Gastrocnemius medialis (tissue), 4 donors: ENCODE measurements at regions not wholly inside any gene's neighbourhood (a gene's known extent, or its start where the extent isn't known, plus 50 kb on each side); places are given as distances from the start of the nearest gene placed in this dataset.

Source experiments
- ATAC-seq, 2 donors: fragments of 150-250 bp; one replicate each; pipeline ENCODE4 v1.9.1; 2016
- DNase-seq, 2 donors: peaks; one replicate each; pipeline ENCODE4 v3.0.0-alpha.2; 2019
- H3K27ac ChIP-seq, 4 donors: fragments of 200-600 bp; sonication (generic); 1 replicate in 1 of 4; 2 replicates in 3 of 4; pipeline ENCODE4 v1.5.1; 2016 to 2018; ENCODE audit warnings: mild to moderate bottlenecking in 2 of 4, moderate library complexity in 1 of 4
- H3K27me3 ChIP-seq, 3 donors: fragments of 200-600 bp; sonication (generic) in 2 of 3; 1 replicate in 1 of 3; 2 replicates in 2 of 3; pipeline versions ENCODE4 v1.5.1 to v1.6.0; 2016 to 2019; ENCODE audit warnings: mild to moderate bottlenecking in 1 of 3, moderate library complexity in 1 of 3
- H3K36me3 ChIP-seq, 2 donors: fragments of 200-600 bp; sonication (generic) in 1 of 2; one replicate each; pipeline ENCODE4 v1.5.1; 2017 to 2018
- H3K4me1 ChIP-seq, 2 donors: fragments of 200-600 bp; sonication (generic) in 1 of 2; one replicate each; pipeline ENCODE4 v1.5.1; 2016 to 2017; ENCODE audit warnings: mild to moderate bottlenecking in 2 of 2
- H3K4me3 ChIP-seq, 4 donors: fragments of 200-600 bp; sonication (generic) in 3 of 4; 1 replicate in 1 of 4; 2 replicates in 3 of 4; pipeline ENCODE4 v1.5.1; 2016 to 2019; ENCODE audit warnings: mild to moderate bottlenecking in 2 of 4
- H3K9me3 ChIP-seq, 3 donors: fragments of 200-600 bp; sonication (generic) in 2 of 3; 1 replicate in 1 of 3; 2 replicates in 2 of 3; pipeline ENCODE4 v1.5.1; 2016 to 2019
- CTCF ChIP-seq, 5 experiments: fragments of 450-650 bp in 3 of 5; fragments of 200-600 bp in 2 of 5; sonication (generic) in 2 of 5; IDR thresholded peaks in 4 of 5; conservative IDR thresholded peaks in 1 of 5; 1 replicate in 4 of 5; 2 replicates in 1 of 5; pipeline ENCODE4 v1.5.1; 2016 to 2019; ENCODE audit warnings: antibody characterized with exemption in 5 of 5, mild to moderate bottlenecking in 3 of 5, moderate library complexity in 3 of 5
- POLR2A ChIP-seq, 2 donors: fragments of 450-650 bp; IDR thresholded peaks; one replicate each; pipeline ENCODE4 v1.6.1; 2017; ENCODE audit warnings: antibody characterized with exemption in 2 of 2, mild to moderate bottlenecking in 2 of 2, moderate library complexity in 2 of 2
- in situ Hi-C, 4 donors: fragments of 200-750 bp; cut with MboI; loops; one replicate each; pipeline versions ENCODE4 v1.15.0 to v1.8.0; 2017; ENCODE audit warnings: low sequenced_read_pairs in 4 of 4
- intact Hi-C: fragments of 100-400 bp; cut with DNase I; formaldehyde crosslinking; loops from one replicate; pipeline ENCODE4 v1.15.1; 2023; ENCODE audit warnings: low total_unique reads

DNA sequence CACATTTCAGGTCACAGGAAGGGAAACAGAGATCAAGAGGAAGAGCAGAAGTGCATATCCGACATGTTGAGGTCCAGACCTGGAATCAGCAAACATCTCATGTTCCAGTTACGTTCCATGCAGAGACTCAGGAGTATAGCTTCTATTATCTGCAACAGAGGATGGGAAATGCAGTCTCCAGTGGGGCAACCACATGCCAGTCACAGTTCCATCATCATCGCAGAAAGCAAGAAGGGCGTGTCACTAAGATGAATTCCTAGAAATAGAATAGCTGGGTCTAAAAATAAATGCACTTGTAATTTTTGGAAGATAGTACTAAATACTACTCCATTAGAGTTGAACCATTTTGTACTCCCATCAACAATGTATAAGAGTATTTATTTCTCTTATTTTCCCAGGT is 133.2 kb upstream of the MDFIC start:
- Histone ChIP-seq H3K4me1 (no peaks in the 10 kb centered on the region), H3K4me3 (no peak overlapping the region), H3K27me3 (no peaks in the 10 kb centered on the region), H3K36me3 (no peaks in the 10 kb centered on the region), H3K9me3 (no peaks in the 10 kb centered on the region), H3K27ac (no peak overlapping the region)
- no peak for DNase-seq
- intact Hi-C loops (no loop called here), in situ Hi-C loops (no loop called here)
- no peak for TF ChIP-seq POLR2A (IDR thresholded peaks at IDR 0.05)
- no peak for TF ChIP-seq CTCF (IDR thresholded peaks at IDR 0.05 in 4 of 5, conservative IDR thresholded peaks at IDR 0.05 in 1 of 5)
- ATAC-seq, result no peak

DNA sequence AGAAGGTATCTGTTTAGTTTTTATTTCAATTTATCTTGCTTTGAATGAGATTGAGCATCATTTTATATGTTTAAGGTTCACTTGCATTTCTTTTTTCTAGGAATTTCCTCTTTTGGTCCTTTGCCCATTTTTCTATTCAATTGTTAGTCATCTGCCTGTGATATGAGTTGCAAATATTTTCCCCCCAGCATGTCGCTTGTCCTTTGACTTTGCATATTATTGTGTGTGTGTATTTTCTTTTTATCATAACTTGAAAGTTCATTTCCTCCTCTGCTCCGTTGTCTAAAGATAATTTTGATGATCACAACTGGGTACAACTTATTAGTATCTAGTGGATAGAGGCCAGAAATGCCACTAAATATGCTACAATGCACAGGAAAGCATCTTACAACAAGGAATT is 132.7 kb upstream of the MDFIC start:
- no peak for ATAC-seq
- H3K9me3 ChIP-seq, result no peaks in the 10 kb centered on the region
- no peak overlapping the region for H3K27ac ChIP-seq
- intact Hi-C loops (no loop called here), in situ Hi-C loops (no loop called here)
- TF ChIP-seq CTCF (IDR thresholded peaks at IDR 0.05 in 4 of 5, conservative IDR thresholded peaks at IDR 0.05 in 1 of 5), result no peak
- TF ChIP-seq POLR2A (IDR thresholded peaks at IDR 0.05), result no peak
- no peaks in the 10 kb centered on the region for H3K4me1 ChIP-seq
- DNase-seq, result no peak
- no peak overlapping the region for H3K4me3 ChIP-seq
- H3K36me3 ChIP-seq, result no peaks in the 10 kb centered on the region
- no peaks in the 10 kb centered on the region for H3K27me3 ChIP-seq

DNA sequence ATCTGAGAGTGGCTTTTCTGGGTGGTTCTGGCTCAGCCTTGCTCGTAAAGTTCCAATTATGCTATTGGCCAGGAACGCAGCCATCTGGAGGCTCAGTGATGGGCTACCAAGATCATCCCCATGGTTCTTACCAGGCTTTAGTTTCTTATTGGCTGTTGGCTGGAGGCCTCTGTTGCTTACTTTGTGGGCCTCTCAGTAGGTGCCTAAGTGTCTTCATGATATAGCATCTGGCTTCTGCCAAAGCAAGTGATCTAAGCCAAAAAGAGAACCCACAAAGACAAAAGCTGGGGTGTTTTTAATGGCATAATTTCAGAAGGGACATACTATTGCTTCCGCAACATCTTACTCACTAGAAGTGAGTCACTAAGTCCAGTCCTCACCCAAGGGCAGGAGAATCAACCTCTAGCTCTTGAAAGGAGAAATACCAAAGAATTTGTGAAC is 132.0 kb upstream of the MDFIC start:
- no peak for TF ChIP-seq CTCF (IDR thresholded peaks at IDR 0.05 in 4 of 5, conservative IDR thresholded peaks at IDR 0.05 in 1 of 5)
- TF ChIP-seq POLR2A (IDR thresholded peaks at IDR 0.05), result no peak
- ATAC-seq (no peak), DNase-seq (no peak)
- no peaks in the 10 kb centered on the region for H3K36me3 ChIP-seq
- H3K27ac ChIP-seq, result no peak overlapping the region
- in situ Hi-C loops (no loop called here), intact Hi-C loops (no loop called here)
- no peaks in the 10 kb centered on the region for H3K27me3 ChIP-seq
- no peaks in the 10 kb centered on the region for H3K9me3 ChIP-seq
- no peaks in the 10 kb centered on the region for H3K4me1 ChIP-seq
- no peak overlapping the region for H3K4me3 ChIP-seq

- DNase-seq (no peak), ATAC-seq (no peak)
- Histone ChIP-seq H3K4me3 (no peak overlapping the region), H3K4me1 (no peaks in the 10 kb centered on the region), H3K9me3 (no peaks in the 10 kb centered on the region), H3K36me3 (no peaks in the 10 kb centered on the region), H3K27ac (no peak overlapping the region), H3K27me3 (no peaks in the 10 kb centered on the region)
- intact Hi-C loops (no loop called here), in situ Hi-C loops (no loop called here)
- no peak for TF ChIP-seq POLR2A (IDR thresholded peaks at IDR 0.05)
- no peak for TF ChIP-seq CTCF (IDR thresholded peaks at IDR 0.05 in 4 of 5, conservative IDR thresholded peaks at IDR 0.05 in 1 of 5)
Measured at GRCh38 chr7:114790521-114790920, 131.4 kb upstream of the MDFIC start.

DNA sequence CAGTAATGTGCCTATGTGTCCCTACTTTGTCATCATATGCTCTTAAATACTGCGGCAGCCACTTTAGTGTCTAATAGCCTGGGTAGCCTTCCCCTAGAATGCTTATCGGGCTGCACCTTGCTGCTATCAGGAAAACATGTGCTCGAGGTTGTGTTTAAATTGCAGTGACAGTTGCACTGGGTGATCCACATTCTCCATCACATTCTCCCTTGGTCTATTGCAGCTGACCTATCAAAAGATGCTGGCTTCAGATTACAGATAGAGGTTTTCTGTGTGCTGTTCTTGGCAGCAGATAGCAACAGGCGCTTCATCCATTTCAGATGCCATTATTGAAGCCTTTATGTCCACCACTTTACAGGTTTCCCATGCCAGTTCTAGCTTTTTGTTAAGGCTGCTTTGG is 130.1 kb upstream of the MDFIC start:
- no peak for TF ChIP-seq POLR2A (IDR thresholded peaks at IDR 0.05)
- no peak for TF ChIP-seq CTCF (IDR thresholded peaks at IDR 0.05 in 4 of 5, conservative IDR thresholded peaks at IDR 0.05 in 1 of 5)
- ATAC-seq, result no peak
- Histone ChIP-seq H3K27ac (no peak overlapping the region), H3K4me3 (no peak overlapping the region), H3K27me3 (no peaks in the 10 kb centered on the region), H3K9me3 (no peaks in the 10 kb centered on the region), H3K36me3 (no peaks in the 10 kb centered on the region), H3K4me1 (no peaks in the 10 kb centered on the region)
- intact Hi-C loops (no loop called here), in situ Hi-C loops (no loop called here)
- no peak for DNase-seq
